GM23338 (cell line): ENCODE measurements at regions not wholly inside any gene's neighbourhood (a gene's known extent, or its start where the extent isn't known, plus 50 kb on each side); places are given as distances from the start of the nearest gene placed in this dataset.

ENCODE experiments used
- ATAC-seq: fragments of 200-7000 bp; cut with Tn5 transposase; 3 replicates; pipeline ENCODE4 v1.9.1; 2020
- DNase-seq: peaks from one replicate; pipeline ENCODE4 v3.0.0-alpha.2; 2015; ENCODE audit warnings: low spot score
- H2AFZ ChIP-seq: fragments of 200-600 bp; sonication (generic); 2 replicates; pipeline ENCODE4 v1.8.0; 2016; ENCODE audit warnings: antibody characterized with exemption, mild to moderate bottlenecking, moderate library complexity
- H3F3A ChIP-seq: fragments of 200-600 bp; sonication (generic); replicated peaks from 2 replicates; pipeline ENCODE4 v1.8.0; 2017; ENCODE audit warnings: antibody characterized with exemption, mixed run types, low read depth
- H3K27ac ChIP-seq: fragments of 200-600 bp; sonication (generic); 2 replicates; pipeline ENCODE4 v1.6.1; 2016; ENCODE audit warnings: low read depth
- H3K27me3 ChIP-seq: fragments of 200-600 bp; sonication (generic); 2 replicates; pipeline ENCODE4 v1.8.0; 2016; ENCODE audit warnings: mild to moderate bottlenecking, mixed run types, moderate library complexity; ENCODE audit not compliant: insufficient read depth
- H3K36me3 ChIP-seq: fragments of 200-600 bp; sonication (generic); 2 replicates; pipeline ENCODE4 v1.8.0; 2016; ENCODE audit warnings: mild to moderate bottlenecking; ENCODE audit not compliant: insufficient read depth
- H3K4me1 ChIP-seq: fragments of 200-600 bp; sonication (generic); 2 replicates; pipeline ENCODE4 v1.8.0; 2016; ENCODE audit warnings: mild to moderate bottlenecking, moderate library complexity; ENCODE audit not compliant: insufficient read depth
- H3K4me2 ChIP-seq: fragments of 200-600 bp; sonication (generic); 2 replicates; pipeline ENCODE4 v1.7.1; 2017; ENCODE audit warnings: mixed run types
- H3K4me3 ChIP-seq: fragments of 200-600 bp; sonication (generic); 2 replicates; pipeline ENCODE4 v1.6.1; 2016; ENCODE audit warnings: mixed run types
- H3K79me2 ChIP-seq: fragments of 200-600 bp; sonication (generic); replicated peaks from 2 replicates; pipeline ENCODE4 v1.8.0; 2017; ENCODE audit warnings: mild to moderate bottlenecking; ENCODE audit not compliant: insufficient read depth
- H3K9me2 ChIP-seq: fragments of 200-600 bp; sonication (generic); 2 replicates; pipeline ENCODE4 v1.8.0; 2017; ENCODE audit not compliant: insufficient read depth
- H4K20me1 ChIP-seq: fragments of 200-600 bp; sonication (generic); replicated peaks from 2 replicates; pipeline ENCODE4 v1.8.0; 2017; ENCODE audit warnings: mild to moderate bottlenecking; ENCODE audit not compliant: insufficient read depth
- H3K27ac Mint-ChIP-seq: 2 replicates; pipeline ENCODE4 v1.8.0; 2020; ENCODE audit warnings: inconsistent platforms, mild to moderate bottlenecking, moderate library complexity, mixed read lengths
- H3K27me3 Mint-ChIP-seq: 3 replicates; pipeline ENCODE4 v1.8.0; 2022; ENCODE audit warnings: low read depth, mild to moderate bottlenecking, moderate library complexity, mixed read lengths, inconsistent platforms; ENCODE audit not compliant: insufficient read depth, poor library complexity
- H3K36me3 Mint-ChIP-seq: 3 replicates; pipeline ENCODE4 v1.8.0; 2021; ENCODE audit warnings: low read depth, mild to moderate bottlenecking, inconsistent platforms, moderate library complexity, mixed read lengths
- H3K4me1 Mint-ChIP-seq: 3 replicates; pipeline ENCODE4 v1.8.0; 2020; ENCODE audit warnings: mild to moderate bottlenecking, inconsistent platforms, mixed read lengths
- H3K4me3 Mint-ChIP-seq: 3 replicates; pipeline ENCODE4 v1.8.0; 2021; ENCODE audit warnings: moderate library complexity, mild to moderate bottlenecking, inconsistent platforms, mixed read lengths
- H3K9me3 Mint-ChIP-seq: 3 replicates; pipeline ENCODE4 v1.8.0; 2020; ENCODE audit warnings: moderate library complexity, mild to moderate bottlenecking, inconsistent platforms, mixed read lengths
- CREB1 ChIP-seq: fragments of 250-450 bp; sonication (Bioruptor Pico); IDR thresholded peaks from 2 replicates; pipeline ENCODE4 v1.5.0; 2020; ENCODE audit warnings: low read depth, mild to moderate bottlenecking, moderate library complexity
- ETS1 ChIP-seq: IDR thresholded peaks from 2 replicates; pipeline ENCODE4 v1.6.1; 2016; ENCODE audit warnings: antibody characterized with exemption
- EZH2 ChIP-seq: fragments of 200-600 bp; sonication (generic); IDR thresholded peaks from one replicate; pipeline ENCODE4 v1.8.0; 2017; ENCODE audit warnings: antibody characterized with exemption, mild to moderate bottlenecking, low read depth; ENCODE audit not compliant: unreplicated experiment
- EZH2phosphoT487 ChIP-seq: fragments of 200-600 bp; sonication (generic); IDR thresholded peaks from one replicate; pipeline ENCODE4 v1.8.1; 2018; ENCODE audit warnings: antibody characterized with exemption; ENCODE audit not compliant: unreplicated experiment
- JUNB ChIP-seq: IDR thresholded peaks from one replicate; pipeline ENCODE4 v1.6.1; 2016; ENCODE audit warnings: antibody characterized with exemption; ENCODE audit not compliant: unreplicated experiment
- NANOG ChIP-seq: IDR thresholded peaks from 2 replicates; pipeline ENCODE4 v1.6.1; 2016; ENCODE audit warnings: antibody characterized with exemption, borderline replicate concordance
- REST ChIP-seq: IDR thresholded peaks from one replicate; pipeline ENCODE4 v1.6.1; 2018; ENCODE audit warnings: antibody characterized with exemption; ENCODE audit not compliant: unreplicated experiment
- STAT1 ChIP-seq: IDR thresholded peaks from one replicate; pipeline ENCODE4 v1.6.1; 2016; ENCODE audit warnings: antibody characterized with exemption; ENCODE audit not compliant: unreplicated experiment
- ZNF114 ChIP-seq: fragments of 250-450 bp; sonication (Bioruptor Pico); IDR thresholded peaks from 2 replicates; pipeline ENCODE4 v1.5.0; 2020; ENCODE audit warnings: mild to moderate bottlenecking, moderate library complexity
- ZNF331 ChIP-seq: fragments of 250-450 bp; sonication (Bioruptor Pico); IDR thresholded peaks from 2 replicates; pipeline ENCODE4 v1.5.0; 2020; ENCODE audit warnings: low read depth, mild to moderate bottlenecking, moderate library complexity
- ZNF462 ChIP-seq: fragments of 250-450 bp; sonication (Bioruptor Pico); IDR thresholded peaks from 2 replicates; pipeline ENCODE4 v1.5.0; 2020; ENCODE audit warnings: mild to moderate bottlenecking, moderate library complexity

GRCh38 chr10:131766096-131766495 is 134.7 kb upstream of the PPP2R2D start:
- ATAC-seq, result no peak
- Histone ChIP-seq H3K36me3 (no peaks in the 10 kb centered on the region), H3K4me3 (no peak overlapping the region), H4K20me1 (no peaks in the 10 kb centered on the region), H3K27me3 (no peaks in the 10 kb centered on the region), H2AFZ (no peak overlapping the region), H3F3A (no peaks in the 10 kb centered on the region), H3K4me2 (no peak overlapping the region), H3K79me2 (no peaks in the 10 kb centered on the region), H3K27ac (no peak overlapping the region), H3K9me2 (peaks cover 5% of the 10 kb centered on the region; the same call in 1 of the 2 replicates), H3K4me1 (peaks cover 5% of the 10 kb centered on the region; the same call in 1 of the 2 replicates)
- Mint-ChIP-seq H3K9me3 (peaks cover 2% of the 10 kb centered on the region), H3K4me1 (peaks cover 34% of the 10 kb centered on the region), H3K27ac (no peak overlapping the region), H3K27me3 (peaks cover under 1% of the 10 kb centered on the region), H3K4me3 (no peak overlapping the region), H3K36me3 (no peaks in the 10 kb centered on the region)
- DNase-seq, result no peak
- TF ChIP-seq CREB1 (CRISPR knock-in tag) (no peak), EZH2phosphoT487 (no peak), STAT1 (no peak), REST (no peak), JUNB (no peak), NANOG (no peak), ETS1 (no peak)

GRCh38 chr10:131767716-131768115 is 133.1 kb upstream of the PPP2R2D start:
- no peaks in the 10 kb centered on the region for H3K36me3 ChIP-seq
- H3K9me2 ChIP-seq, result peaks cover 5% of the 10 kb centered on the region; the same call in 1 of the 2 replicates
- DNase-seq (no peak), ATAC-seq (no peak)
- no peaks in the 10 kb centered on the region for H3F3A ChIP-seq
- no peak overlapping the region for H3K4me3 ChIP-seq
- Mint-ChIP-seq H3K4me1 (peaks cover 25% of the 10 kb centered on the region), H3K27me3 (peaks cover 5% of the 10 kb centered on the region), H3K9me3 (peaks cover 2% of the 10 kb centered on the region), H3K4me3 (no peak overlapping the region), H3K27ac (no peak overlapping the region), H3K36me3 (no peaks in the 10 kb centered on the region)
- no peak overlapping the region for H2AFZ ChIP-seq
- H3K27ac ChIP-seq, result no peak overlapping the region
- H3K27me3 ChIP-seq, result no peaks in the 10 kb centered on the region
- H3K79me2 ChIP-seq, result no peaks in the 10 kb centered on the region
- 0 out of 2 replicates have a peak, but pooled peaks cover 3% of the 10 kb centered on the region for H3K4me1 ChIP-seq
- H4K20me1 ChIP-seq, result no peaks in the 10 kb centered on the region
- H3K4me2 ChIP-seq, result no peak overlapping the region
- no peak for TF ChIP-seq STAT1
- TF ChIP-seq ZNF331 (CRISPR knock-in tag), result no peak
- TF ChIP-seq ZNF462 (CRISPR knock-in tag), result no peak
- TF ChIP-seq EZH2phosphoT487, result no peak
- TF ChIP-seq JUNB, result no peak
- TF ChIP-seq EZH2, result no peak
- TF ChIP-seq ZNF114 (CRISPR knock-in tag), result no peak
